Endothelial cell of umbilical vein (primary cell): ENCODE measurements at regions not wholly inside any gene's neighbourhood (a gene's known extent, or its start where the extent isn't known, plus 50 kb on each side); places are given as distances from the start of the nearest gene placed in this dataset.

ENCODE experiments used
- BruUV-seq: library from RNA; stranded (reverse); fragments of 400-500 nt; replicated peaks from 2 replicates; lab custom pipeline; 2021; lab: Mats Ljungman, UMichigan
- CTCF ChIA-PET: fragments of 300-600, 350-600 bp; sonication (Branson Sonifier 250); formaldehyde crosslinking; loops from one replicate; lab custom pipeline; 2021; ENCODE audit warnings: antibody characterized with exemption, inconsistent platforms; lab: Charles Lee
- POLR2A ChIA-PET: fragments of 300-600, 350-600 bp; sonication (Branson Sonifier 250); formaldehyde crosslinking; loops from one replicate; lab custom pipeline; 2021; ENCODE audit warnings: antibody characterized with exemption, inconsistent platforms; lab: Charles Lee
- DNase-seq: peaks from one replicate; pipeline ENCODE4 v3.0.0-alpha.2; 2011; ENCODE audit warnings: low read depth, low spot score
- FAIRE-seq: peaks from 2 replicates; lab custom pipeline; 2011; peaks lifted over from hg19 to GRCh38; lab: Jason Lieb, UNC
- H2AFZ ChIP-seq: 2 replicates; pipeline ENCODE4 v1.6.0; 2012; ENCODE audit warnings: low read depth, low read length, control low read depth, inconsistent platforms
- H3K27ac ChIP-seq: 2 replicates; pipeline ENCODE4 v1.5.1; 2011; ENCODE audit warnings: low read depth, mild to moderate bottlenecking, control low read depth, low read length, moderate library complexity; ENCODE audit not compliant: insufficient read depth
- H3K27me3 ChIP-seq, 2 experiments: 2 replicates each; pipeline versions ENCODE4 v1.6.0 to v1.6.1; 2011; ENCODE audit warnings: low read length in 2 of 2, mixed read lengths in 1 of 2; ENCODE audit not compliant: control insufficient read depth in 2 of 2, insufficient read depth in 2 of 2
- H3K36me3 ChIP-seq, 2 experiments: 2 replicates in 1 of 2; 3 replicates in 1 of 2; pipeline ENCODE4 v1.5.1; 2011; ENCODE audit warnings: low read length in 2 of 2, mild to moderate bottlenecking in 1 of 2, moderate library complexity in 1 of 2; ENCODE audit not compliant: control insufficient read depth in 2 of 2, insufficient read depth in 2 of 2; ENCODE audit errors: extremely low read depth in 1 of 2
- H3K4me1 ChIP-seq: 3 replicates; pipeline ENCODE4 v1.5.1; 2011; ENCODE audit warnings: mild to moderate bottlenecking, low read length; ENCODE audit not compliant: control insufficient read depth, insufficient read depth; ENCODE audit errors: extremely low read depth
- H3K4me2 ChIP-seq: 2 replicates; pipeline ENCODE4 v1.6.1; 2011; ENCODE audit warnings: low read length, control low read depth, mixed read lengths; ENCODE audit not compliant: insufficient read depth
- H3K4me3 ChIP-seq, 3 experiments: fragments of 200-600 bp in 1 of 3; sonication (generic), shearing (Covaris generic) in 1 of 3; replicated peaks in 1 of 3; 2 replicates each; pipeline ENCODE4 v1.5.1; 2011 to 2016; ENCODE audit warnings: control low read depth in 3 of 3, low read length in 3 of 3, mild to moderate bottlenecking in 2 of 3, inconsistent platforms in 1 of 3, low read depth in 1 of 3, moderate library complexity in 1 of 3; ENCODE audit not compliant: insufficient read depth in 1 of 3
- H3K79me2 ChIP-seq: 2 replicates; pipeline ENCODE4 v1.6.0; 2012; ENCODE audit warnings: low read length, inconsistent platforms; ENCODE audit not compliant: control insufficient read depth, insufficient read depth
- H3K9ac ChIP-seq: replicated peaks from 2 replicates; pipeline ENCODE3; 2011; ENCODE audit warnings: low read length, control low read depth; ENCODE audit not compliant: insufficient read depth; ENCODE audit errors: extremely low read depth
- H3K9me1 ChIP-seq: replicated peaks from 3 replicates; pipeline ENCODE4 v1.6.0; 2011; ENCODE audit warnings: mild to moderate bottlenecking, low read length; ENCODE audit not compliant: control insufficient read depth, insufficient read depth; ENCODE audit errors: extremely low read depth
- H3K9me3 ChIP-seq: replicated peaks from 2 replicates; pipeline ENCODE4 v1.5.1; 2012; ENCODE audit warnings: low read length, inconsistent platforms; ENCODE audit not compliant: control insufficient read depth, insufficient read depth
- H4K20me1 ChIP-seq: replicated peaks from 2 replicates; pipeline ENCODE3; 2011; ENCODE audit warnings: mild to moderate bottlenecking, low read length; ENCODE audit not compliant: control insufficient read depth, insufficient read depth; ENCODE audit errors: extremely low read depth
- EZH2 ChIP-seq: IDR thresholded peaks from 2 replicates; pipeline ENCODE4 v1.6.1; 2012; ENCODE audit warnings: borderline replicate concordance, low read depth, mild to moderate bottlenecking, moderate library complexity, low read length, inconsistent platforms; ENCODE audit not compliant: severe bottlenecking
- FOS ChIP-seq: IDR thresholded peaks from 2 replicates; pipeline ENCODE4 v1.6.1; 2011; ENCODE audit warnings: mild to moderate bottlenecking, low read length, moderate library complexity, borderline replicate concordance; ENCODE audit not compliant: insufficient read depth
- GATA2 ChIP-seq: IDR thresholded peaks from 2 replicates; pipeline ENCODE4 v1.7.0; 2011; ENCODE audit warnings: low read depth, mild to moderate bottlenecking, moderate library complexity, mixed read lengths, low read length; ENCODE audit not compliant: insufficient read length, insufficient read depth
- JUN ChIP-seq: IDR thresholded peaks from 2 replicates; pipeline ENCODE4 v1.6.1; 2011; ENCODE audit warnings: borderline replicate concordance, low read depth; ENCODE audit not compliant: insufficient read length, insufficient read depth
- MYC ChIP-seq: IDR thresholded peaks from one replicate; pipeline ENCODE4 v1.6.1; 2011; ENCODE audit warnings: mild to moderate bottlenecking, low read depth, low read length
- POLR2A ChIP-seq: IDR thresholded peaks from 2 replicates; pipeline ENCODE4 v1.6.1; 2012; ENCODE audit warnings: low read depth, mild to moderate bottlenecking, control low read depth, low read length
- POLR2AphosphoS5 ChIP-seq: IDR thresholded peaks from 2 replicates; pipeline ENCODE4 v1.6.1; 2012; ENCODE audit warnings: low read depth, mild to moderate bottlenecking, control low read depth, low read length, moderate library complexity; ENCODE audit not compliant: insufficient read depth
- dilution Hi-C: fragments of 300-500 bp; cut with MboI; formaldehyde crosslinking; loops from one replicate; pipeline ENCODE4 v1.15.0; 2019; ENCODE audit warnings: low sequenced_read_pairs; ENCODE audit not compliant: extremely low pct_ligation_motif_present
- intact Hi-C: fragments of 100-400 bp; cut with micrococcal nuclease; formaldehyde crosslinking; loops from one replicate; pipeline ENCODE4 v1.10.0; 2022
- TF ChIP-seq, protein P1 (sequence below): IDR thresholded peaks from 2 replicates; pipeline ENCODE4 v1.6.1; 2011; ENCODE audit not compliant: insufficient read depth, insufficient read length
- TF ChIP-seq, protein P2 (sequence below), 2 donors: IDR thresholded peaks; 1 replicate in 1 of 2; 2 replicates in 1 of 2; pipeline ENCODE4 v1.5.1; 2011; ENCODE audit warnings: low read length in 2 of 2, mild to moderate bottlenecking in 2 of 2, moderate library complexity in 2 of 2, control low read depth in 1 of 2, inconsistent platforms in 1 of 2, low read depth in 1 of 2; ENCODE audit not compliant: insufficient read depth in 1 of 2; ENCODE audit errors: extremely low read depth in 1 of 2

DNA sequence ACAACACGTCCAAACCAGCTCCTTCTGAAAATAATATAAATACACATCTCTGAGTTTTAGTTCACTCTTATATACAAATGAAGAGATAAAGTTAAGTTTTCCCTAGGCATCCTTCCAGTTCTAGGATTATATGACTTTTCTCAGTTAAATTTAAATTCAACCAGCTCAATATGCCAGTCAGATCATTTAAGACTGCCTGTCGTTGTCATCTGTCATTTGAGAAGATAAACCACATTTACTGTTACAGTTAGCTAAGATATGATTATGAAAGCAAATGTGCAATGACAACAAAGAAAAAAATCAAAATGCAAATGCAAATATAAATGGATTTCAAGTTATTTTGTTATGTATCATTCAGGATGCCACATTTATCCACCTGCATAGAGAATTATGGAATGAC lies 671.7 kb upstream of the GOT2 start:
- Histone ChIP-seq H3K79me2 (no peaks in the 10 kb centered on the region), H3K4me3 (no peak overlapping the region), H3K9ac (no peak overlapping the region), H3K27ac (no peak overlapping the region), H2AFZ (no peak overlapping the region), H3K9me3 (no peaks in the 10 kb centered on the region), H3K9me1 (no peaks in the 10 kb centered on the region), H3K27me3 (no peaks in the 10 kb centered on the region), H3K4me1 (peaks cover 6% of the 10 kb centered on the region), H3K36me3 (no peaks in the 10 kb centered on the region), H3K4me2 (no peak overlapping the region), H4K20me1 (no peaks in the 10 kb centered on the region)
- TF ChIP-seq POLR2AphosphoS5 (no peak), JUN (no peak), GATA2 (no peak), POLR2A (no peak), EZH2 (no peak), MYC (no peak), FOS (no peak)
- TF ChIP-seq, protein P1, sequence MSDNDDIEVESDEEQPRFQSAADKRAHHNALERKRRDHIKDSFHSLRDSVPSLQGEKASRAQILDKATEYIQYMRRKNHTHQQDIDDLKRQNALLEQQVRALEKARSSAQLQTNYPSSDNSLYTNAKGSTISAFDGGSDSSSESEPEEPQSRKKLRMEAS, result no peak
- TF ChIP-seq, protein P2, sequence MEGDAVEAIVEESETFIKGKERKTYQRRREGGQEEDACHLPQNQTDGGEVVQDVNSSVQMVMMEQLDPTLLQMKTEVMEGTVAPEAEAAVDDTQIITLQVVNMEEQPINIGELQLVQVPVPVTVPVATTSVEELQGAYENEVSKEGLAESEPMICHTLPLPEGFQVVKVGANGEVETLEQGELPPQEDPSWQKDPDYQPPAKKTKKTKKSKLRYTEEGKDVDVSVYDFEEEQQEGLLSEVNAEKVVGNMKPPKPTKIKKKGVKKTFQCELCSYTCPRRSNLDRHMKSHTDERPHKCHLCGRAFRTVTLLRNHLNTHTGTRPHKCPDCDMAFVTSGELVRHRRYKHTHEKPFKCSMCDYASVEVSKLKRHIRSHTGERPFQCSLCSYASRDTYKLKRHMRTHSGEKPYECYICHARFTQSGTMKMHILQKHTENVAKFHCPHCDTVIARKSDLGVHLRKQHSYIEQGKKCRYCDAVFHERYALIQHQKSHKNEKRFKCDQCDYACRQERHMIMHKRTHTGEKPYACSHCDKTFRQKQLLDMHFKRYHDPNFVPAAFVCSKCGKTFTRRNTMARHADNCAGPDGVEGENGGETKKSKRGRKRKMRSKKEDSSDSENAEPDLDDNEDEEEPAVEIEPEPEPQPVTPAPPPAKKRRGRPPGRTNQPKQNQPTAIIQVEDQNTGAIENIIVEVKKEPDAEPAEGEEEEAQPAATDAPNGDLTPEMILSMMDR (IDR thresholded peaks at IDR 0.05; ENCODE audit: extremely low read depth in 1 of 2, insufficient read depth in 1 of 2, low read depth in 1 of 2, low read length in 2 of 2), result no peak
- intact Hi-C loops (no loop called here), dilution Hi-C loops (no loop called here)
- ChIA-PET CTCF (interaction anchor here (1.0 to 1.2 kb wide), 3 partner anchors 25 to 592 kb away, joined by 3 read pairs; no protein-coding TSS in a partner anchor), POLR2A (no interaction called here)
- FAIRE-seq, result no peak
- no TSS peak for BruUV-seq
- no peak for DNase-seq
